Bone marrow (tissue), 2 donors: ENCODE measurements at regions not wholly inside any gene's neighbourhood (a gene's known extent, or its start where the extent isn't known, plus 50 kb on each side); places are given as distances from the start of the nearest gene placed in this dataset.
"Not testable (repeated sequence)": the region's sequence is repeated elsewhere in the genome, so short reads cannot be mapped to it uniquely, and the experiment has no call there.

Experiments
- DNase-seq, 2 donors: peaks; one replicate each; lab custom pipeline; 2025; lab: John Stamatoyannopoulos, UW

DNA sequence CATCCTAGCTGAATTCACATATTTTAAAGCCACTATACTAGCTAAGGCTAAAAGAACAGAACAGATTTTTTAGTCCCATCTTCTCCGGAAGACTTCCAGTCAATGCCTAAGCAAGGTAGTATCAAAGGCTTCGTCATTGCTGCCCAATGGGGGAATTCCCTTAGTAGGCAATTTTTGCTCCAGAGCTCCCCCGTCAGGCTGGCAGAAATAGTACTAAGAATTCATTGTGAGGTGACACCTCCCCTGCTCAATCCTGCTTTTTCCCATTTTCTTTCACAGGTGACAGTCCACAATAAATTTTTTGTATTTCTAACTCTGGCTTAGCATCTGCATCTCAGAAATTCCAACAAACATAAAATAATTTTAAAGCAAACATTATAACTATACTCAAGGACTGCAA lies 52.8 kb upstream of the SRSF6 start:
- DNase-seq: no peak

DNA sequence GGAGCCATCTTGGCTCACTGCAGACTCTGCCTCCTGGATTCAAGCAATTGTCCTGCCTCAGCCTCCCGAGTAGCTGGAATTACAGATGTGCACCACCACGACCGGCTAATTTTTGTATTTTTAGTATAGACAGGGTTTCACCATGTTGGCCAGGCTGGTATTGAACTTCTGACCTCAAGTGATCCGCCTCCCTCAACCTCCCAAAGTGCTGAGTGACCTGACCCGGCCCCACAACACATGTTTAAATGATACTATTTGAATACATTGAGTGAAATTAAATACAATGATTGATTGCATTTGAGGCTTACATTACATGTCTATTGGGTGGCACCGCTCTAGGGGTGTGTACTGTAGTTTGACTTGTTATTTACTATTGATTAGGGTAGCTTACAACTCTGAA lies 56.8 kb upstream of the SRSF6 start:
- not testable (repeated sequence) for DNase-seq

DNA sequence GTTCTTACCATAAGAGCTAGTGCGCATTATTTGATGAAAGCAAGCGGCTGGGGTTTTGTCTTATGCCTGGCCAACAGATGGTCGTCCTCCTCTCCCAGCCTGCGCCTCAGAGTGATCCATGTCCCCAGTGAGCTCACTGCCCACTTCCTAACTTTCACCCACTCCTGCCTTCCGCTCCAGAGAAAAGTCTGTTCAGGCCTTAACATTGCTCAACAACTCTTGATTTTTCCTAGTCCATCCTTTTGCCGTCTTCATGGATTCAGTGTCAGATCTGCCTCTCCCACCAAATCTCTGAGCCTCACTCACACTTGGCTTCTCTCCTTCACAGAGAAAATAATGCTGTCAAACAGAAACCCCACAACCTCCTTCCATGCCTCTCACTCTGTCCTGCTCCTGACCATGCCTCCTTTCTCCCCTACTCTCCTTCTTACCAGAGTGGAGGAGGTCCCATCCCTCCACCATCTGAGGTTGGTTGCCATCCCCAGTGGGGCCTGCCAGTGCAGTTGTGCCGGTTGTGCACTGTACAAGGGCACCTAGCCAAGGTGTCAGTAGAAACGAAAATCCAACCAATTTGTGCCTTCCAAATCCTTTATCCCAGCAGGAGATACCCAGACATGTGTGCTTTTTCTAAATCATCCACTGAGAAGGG lies 58.9 kb upstream of the SRSF6 start:
- DNase-seq: no peak

DNA sequence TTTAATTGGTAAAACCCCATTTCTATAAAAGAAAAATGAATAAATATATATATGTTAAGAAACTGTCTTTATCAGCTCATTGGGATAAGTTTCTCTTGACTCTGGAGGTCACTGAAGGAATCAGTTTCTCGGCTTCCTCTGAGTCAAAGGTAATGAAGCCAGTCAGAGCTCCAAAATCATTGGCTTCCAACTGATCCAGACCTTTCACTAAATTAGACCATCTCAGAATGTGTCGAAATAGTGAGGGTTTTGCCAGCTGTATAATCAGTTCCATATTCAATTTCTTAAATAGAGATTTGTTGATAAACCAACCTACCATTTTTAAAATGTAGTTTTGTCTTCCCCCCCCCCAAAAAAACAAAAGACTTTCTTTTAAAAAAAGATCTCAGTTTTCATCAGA lies 60.5 kb upstream of the SRSF6 start:
- no peak for DNase-seq

DNA sequence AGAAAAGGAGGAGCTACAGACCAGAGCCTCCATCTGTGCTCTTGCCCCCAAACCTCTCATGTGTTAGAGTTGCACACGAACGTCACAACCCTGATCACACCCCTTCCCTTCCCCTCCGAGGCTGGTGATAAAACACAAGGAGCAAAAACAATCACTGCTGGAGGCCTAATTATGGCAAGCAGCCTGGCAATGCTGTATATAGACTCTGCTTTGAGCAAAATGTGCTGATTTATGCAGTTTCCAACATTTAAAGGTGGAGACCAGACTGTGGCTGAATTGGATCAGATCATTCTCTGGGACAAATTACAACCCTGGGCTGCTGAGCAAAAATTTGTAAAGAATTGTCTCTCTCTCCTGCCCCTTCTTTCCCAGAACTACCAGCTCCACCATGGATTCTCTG lies 64.6 kb upstream of the SRSF6 start:
- no peak for DNase-seq

DNA sequence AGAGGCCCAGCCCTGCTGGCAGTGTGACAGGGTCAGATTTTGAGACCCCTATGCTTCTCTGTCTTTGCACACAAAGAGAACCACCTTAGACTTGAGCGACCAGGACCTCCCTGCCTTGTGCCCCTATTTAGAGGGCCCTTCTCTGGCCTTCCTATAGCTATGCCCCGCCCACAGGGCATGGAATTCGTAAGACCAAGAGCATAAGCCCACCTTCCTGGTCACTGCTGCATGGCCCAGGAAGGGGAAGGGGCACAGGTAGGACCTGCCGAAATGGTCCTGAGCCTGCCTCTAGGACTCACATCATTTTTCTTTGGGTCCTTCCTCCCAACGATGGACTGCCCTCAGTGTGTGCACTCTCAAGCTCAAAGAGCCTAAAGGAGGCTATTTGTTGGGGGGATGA lies 65.1 kb upstream of the SRSF6 start:
- DNase-seq: no peak

DNA sequence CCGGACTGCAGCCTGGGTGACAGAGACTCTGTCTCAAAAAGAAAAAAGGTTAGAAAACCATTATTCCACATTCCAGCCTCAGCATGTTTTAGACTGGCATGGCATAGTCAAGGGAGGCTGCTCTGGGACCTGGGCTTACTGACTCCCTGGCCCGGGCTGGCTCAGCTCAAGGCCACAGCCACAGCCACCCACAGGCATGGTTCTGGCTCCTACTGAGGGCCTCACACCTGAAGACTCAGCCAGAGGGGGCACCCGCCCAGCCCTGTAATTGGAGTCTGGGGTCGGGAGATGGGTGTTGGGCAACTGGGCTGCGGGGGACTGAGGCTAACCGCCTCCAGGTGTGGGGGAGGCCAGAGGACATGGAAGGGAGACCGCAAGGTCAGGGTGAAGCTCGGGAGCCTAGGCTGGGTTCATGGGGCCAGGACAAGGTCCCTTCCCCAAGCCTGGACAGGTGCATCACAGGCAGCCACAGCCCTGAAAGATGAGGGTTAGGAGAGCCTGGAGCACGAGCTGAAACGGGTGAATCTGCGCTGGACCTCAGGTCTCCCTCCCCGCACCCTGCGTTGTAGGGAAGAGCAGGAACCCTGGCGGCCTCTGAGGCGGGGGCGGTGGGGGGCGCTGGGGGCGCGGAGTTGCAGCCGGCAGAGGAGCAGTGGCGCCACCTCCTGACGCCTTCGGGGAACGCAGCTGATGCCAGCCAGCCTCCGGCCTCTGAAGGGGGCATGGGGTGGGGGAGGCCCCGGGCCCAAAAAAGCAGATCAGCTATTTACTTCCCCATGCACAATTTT lies 67.7 kb upstream of the SRSF6 start:
- DNase-seq: no peak

DNA sequence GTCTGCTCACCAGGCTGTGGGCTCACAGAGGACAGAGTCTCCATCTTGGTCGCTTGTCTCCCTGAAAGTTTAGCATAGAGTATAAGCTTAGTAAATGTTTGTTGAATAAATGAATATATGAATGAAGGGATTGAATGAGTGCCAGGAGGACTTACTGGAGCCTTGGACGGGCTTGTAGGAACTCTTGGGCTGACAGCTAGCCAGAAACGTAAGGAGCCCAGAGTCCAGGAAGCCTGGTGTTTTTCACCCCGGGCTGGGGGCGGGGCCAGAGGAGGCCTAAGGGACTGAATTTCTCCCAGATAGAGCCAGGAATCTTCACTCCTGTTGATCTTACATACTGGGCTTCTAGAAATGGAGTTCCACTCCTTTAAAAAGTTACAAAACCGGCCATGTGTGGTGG lies 68.5 kb upstream of the SRSF6 start:
- no peak for DNase-seq

DNA sequence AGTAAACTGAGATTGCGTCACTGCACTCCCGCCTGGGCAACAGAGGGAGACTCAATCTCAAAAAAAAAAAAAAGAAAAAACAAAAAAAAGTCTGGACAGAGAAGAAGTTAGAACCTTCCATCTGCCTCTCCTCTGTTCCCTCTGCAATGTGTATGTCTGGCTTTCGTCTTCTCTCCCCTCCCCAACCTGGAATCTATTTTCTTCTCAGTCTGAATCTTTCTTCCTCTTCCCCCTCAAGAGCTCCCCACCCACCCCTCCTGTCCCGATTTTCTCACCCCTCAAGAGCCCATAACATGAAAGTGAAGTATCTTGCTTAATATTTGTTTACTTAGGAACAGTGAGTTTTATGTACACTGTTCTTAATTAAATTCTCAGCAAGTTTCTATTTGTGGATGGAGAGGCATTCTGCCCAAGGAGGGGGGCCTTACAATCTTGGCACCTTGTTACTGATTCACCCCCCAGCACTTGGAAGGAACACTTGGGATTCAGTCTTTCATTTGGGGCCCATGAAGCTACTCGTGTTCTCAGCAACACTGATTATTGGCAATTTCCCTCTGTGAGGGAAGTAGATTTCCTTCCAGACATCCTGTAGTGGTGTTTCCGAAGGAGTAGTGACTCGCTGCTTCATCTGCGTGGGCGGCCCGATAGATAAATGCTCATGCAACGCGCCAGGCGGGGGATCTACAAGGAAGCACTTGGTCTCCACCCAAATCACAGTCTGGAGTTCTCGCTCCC lies 69.3 kb upstream of the SRSF6 start:
- DNase-seq: no peak

DNA sequence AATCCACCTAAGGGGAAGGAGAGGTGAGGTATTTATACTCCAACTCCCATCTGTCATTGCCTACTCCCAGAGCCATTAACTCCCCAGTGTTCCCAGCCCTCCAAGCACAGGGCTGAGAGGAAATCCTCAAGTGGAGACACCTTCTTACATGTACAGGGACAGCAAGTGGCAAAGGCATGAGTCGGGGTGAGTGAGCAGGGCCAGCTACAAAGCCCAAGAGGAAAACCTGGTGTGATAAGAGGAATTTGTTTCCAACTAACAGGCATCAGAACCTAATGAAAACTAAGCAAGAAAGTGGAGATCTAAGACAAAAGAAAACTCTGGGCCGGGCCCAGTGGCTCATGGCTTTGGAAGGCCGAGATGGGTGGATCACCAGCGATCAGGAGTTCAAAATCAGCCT lies 70.0 kb upstream of the SRSF6 start:
- DNase-seq: no peak

DNA sequence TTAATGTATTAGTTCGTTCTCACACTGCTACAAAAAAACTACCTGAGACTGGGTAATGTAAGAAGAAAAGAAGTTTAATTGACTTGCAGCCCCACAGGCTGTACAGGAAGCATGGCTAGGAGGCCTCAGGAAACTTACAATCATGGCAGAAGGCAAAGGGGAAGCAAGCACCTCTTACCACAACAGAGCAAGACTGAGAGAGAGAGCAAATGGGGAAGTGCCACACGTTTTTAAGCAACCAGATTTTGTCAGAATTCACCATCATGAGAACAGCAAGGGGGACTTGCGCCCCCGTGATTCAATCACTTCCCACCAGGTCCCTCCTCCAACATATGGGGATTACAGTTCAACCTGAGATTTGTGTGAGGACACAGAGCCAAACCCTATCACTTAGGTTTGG lies 70.8 kb upstream of the SRSF6 start:
- no peak for DNase-seq

DNA sequence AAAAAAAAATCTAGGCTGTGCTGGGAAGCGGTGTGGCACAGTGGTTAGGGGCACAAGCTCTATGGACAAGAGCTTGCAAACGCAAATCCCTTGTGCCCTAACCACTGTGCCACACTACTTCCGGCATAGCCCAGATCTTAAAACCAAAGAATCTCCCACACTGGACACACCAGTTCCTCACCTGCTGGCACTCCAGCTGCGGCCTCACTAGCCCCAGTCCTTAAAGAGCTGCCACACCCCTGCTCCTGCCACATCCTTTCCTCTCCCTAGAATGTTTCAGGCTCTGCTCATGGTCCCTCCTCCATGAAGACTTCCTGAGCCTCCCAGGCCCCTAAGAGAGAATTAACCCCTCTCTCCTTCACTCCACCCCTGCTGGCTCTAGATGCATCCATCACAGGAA lies 71.8 kb upstream of the SRSF6 start:
- DNase-seq: no peak

DNA sequence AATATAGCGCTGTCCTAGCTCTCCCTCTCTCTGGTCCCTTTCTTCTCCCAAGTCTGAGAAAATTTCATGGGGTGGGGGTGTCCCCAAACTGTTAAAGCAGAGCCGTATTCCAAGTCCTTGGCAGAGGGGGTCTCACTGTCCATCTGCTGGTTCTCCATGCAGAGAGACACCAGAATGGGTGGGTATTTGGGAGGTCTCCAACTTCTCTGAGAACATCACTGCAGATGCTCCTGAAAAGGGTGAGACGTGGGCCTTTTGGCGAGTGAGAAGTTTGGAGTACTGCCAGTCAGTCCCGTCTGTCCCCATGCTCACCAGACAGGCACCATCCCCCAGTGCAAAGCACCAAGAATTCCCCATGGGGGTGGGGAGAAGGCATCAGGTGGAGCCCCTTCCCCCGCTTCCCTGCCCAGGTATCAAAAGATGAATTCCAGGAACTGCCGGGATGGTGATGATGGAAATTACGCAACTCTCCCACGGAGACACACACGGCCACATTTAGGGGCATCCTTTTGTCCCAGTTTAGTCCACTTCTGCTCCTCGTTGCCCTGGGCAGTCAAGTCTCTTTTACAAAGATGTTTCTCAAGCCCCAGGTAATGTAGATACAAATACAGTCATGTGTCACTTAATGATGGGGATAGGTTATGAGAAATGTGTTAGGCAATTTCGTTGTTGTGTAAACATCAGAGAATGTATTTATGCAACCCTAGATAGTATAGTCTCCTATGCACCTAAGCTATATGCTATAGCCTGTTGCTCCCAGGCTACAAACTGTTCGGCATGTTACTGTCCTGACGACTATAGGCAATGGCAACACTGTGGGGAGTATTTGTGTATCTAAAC lies 73.4 kb upstream of the SRSF6 start:
- DNase-seq: no peak

DNA sequence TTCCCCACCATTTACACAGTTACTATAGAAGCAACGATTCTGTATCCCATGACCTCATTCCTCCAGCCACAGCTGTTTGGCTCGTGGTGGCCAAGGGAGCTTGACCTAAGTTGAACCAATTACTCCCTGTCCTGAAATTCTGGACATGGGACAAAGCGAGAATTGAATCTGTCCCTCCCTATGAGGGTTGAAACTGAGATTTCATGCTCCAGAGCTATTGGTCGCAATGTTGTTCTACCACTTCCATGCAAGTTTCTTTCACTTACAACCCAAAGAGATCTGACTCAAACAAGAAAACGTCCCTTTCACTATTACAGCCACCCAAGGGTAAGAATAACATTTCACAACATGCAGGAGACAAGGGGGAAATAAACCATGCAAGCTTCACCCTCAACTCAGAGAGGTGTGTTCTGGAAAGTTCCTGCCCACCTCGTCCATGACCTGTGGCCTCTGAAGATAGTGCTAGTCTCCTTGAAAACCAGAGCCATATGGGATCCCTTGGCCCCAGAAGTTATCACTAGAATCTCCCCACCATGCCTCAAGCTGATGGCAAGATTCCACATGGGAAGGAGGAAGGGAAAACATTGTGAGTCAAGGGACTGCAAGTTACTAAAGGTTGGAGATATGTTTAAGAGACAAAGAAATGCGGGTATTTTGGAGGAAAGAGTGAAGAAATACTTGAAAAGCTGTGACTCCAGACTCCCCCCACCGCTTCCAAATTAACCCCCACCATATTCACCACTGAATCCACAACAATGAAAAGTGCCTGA lies 74.5 kb upstream of the SRSF6 start:
- no peak for DNase-seq

DNA sequence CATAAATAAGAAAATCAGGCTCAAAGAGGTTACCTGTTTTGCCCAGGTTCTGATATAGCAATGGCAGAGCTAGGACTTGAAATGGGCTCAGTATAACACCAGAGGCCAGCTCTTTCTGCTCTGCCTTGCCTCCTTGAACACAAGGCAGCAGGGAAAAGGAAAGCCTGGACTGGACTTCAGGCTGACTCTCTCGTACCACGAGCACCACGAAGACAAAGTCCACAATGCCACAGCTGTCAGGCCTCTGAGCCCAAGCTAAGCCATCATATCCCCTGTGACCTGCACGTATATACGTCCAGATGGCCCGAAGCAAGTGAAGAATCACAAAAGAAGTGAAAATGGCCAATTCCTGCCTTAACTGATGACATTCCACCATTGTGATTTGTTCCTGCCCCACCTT lies 75.6 kb upstream of the SRSF6 start:
- DNase-seq: not testable (repeated sequence)

DNA sequence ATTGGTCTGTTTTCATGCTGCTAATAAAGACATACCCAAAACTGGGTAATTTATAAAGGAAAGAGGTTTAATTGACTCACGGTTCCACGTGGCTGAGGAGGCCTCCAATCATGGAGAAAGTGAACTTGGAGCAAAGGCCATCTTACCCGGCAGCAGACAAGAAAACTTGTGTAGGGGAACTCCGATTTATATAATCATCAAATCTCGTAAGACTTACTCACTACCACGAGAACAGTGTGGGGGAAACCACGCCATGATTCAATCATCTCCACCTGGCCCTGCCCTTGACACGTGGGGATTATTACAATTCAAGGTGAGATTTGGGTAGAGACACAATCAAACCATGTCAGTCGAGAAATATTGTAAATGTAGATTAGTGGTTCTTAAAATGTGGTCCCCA lies 76.2 kb upstream of the SRSF6 start:
- DNase-seq: not testable (repeated sequence)

DNA sequence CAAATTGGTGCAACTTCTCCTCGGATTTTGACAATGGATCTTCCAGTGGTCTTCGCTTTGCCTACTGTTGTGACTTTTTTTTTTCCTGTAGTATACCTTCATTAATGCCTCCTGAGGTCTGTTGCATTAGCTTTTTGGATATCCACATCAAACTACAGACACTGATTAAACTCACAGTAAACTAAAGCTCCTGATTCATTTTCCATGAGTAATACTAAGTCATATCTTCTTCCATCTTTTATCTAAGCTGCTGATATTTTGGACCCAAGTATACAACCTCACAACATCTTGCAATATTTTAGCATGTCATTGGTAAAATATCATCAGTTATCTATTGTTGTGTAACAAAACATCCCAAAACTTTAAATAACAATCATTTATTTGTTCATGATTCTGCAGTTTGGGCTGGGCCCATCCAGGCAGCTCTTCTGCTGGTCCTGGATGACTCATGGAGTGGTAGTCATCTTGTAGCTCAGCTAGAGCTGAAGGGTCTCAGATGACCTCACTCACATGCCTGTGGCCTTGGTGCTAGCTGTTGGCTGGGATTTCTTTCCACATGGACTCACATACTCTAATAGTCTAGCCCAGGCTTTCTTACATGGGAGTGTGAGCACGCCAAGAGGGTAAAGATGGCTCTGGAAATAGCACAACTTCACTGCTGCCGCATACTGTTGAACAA lies 78.3 kb upstream of the SRSF6 start:
- DNase-seq: no peak

DNA sequence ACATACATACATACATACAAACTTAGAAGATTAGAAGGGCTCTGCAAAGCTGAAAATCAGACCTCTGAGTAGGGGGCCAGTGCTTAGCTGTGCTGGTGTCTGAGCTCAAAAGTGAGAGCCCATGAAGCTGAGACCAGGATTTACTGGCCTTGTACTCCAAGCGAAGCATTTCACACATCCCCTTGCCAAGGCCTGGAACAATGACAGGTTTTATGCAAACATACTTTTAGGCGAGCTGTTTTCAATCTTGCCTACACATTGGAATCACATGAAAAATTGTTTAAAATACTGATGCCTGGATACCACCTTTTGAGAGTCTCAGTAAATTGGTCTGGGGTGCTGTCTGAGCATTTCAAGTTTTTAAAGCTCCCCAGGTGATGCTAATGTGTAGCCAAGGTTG lies 80.9 kb upstream of the SRSF6 start:
- DNase-seq: no peak

DNA sequence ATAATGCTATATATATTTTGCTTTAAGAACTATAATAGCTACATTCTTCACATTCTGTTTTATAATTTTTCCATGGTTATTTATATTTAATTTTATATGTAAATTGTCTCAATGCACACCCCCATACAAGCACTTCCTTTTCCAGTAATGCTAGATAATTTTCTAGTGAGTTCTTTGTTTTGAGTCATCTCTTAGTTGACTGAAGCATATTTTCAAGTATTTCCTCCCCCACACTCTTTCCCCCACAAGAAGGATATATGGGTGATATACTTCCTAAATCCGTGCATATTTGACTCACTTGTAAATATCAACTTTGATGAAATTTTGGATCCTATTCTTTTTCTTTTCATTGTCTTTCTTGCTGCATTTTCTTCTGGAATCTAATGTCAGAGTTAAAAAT lies 82.1 kb upstream of the SRSF6 start:
- DNase-seq: no peak

DNA sequence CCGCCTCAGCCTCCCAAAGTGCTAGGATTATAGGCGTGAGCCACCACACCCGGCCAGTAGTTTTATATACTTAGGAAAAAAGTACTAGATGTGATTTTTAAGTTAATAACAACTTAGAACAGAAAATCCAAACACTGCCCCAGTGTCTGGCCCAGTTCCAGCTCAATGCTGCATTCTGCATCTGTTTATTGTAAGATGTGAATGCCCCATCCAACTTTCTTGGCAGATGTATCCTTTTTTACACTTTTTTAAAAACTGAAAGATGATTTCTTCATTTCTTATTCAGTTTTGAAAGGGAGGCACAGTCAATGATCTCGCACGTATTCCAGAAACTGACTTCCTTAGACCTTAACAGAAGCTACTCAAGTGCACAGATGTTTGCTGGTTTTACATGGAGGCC lies 85.6 kb upstream of the SRSF6 start:
- DNase-seq: no peak

DNA sequence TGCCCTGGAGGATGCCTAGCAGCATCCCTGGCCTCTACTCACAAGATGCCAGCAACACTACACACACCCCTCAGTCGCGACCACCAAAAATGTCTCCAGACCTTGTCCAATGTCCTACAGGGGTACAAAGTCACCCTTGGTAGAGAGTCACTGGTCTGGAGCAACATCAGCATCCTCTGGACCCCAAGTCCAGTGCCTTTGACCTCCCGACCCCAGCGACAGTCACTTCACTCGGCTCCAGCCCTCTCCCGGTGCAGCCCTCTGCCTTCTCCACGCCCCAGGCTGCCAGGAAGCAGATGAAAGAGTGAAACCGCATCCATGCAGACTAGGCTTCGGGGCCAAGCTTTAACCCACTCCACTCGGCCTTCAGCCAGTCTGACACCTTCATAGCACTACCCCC lies 92.0 kb upstream of the SRSF6 start:
- no peak for DNase-seq
